ENCODE measurements at regions not wholly inside any gene's neighbourhood (a gene's known extent, or its start where the extent isn't known, plus 50 kb on each side); places are given as distances from the start of the nearest gene placed in this dataset.

DNA sequence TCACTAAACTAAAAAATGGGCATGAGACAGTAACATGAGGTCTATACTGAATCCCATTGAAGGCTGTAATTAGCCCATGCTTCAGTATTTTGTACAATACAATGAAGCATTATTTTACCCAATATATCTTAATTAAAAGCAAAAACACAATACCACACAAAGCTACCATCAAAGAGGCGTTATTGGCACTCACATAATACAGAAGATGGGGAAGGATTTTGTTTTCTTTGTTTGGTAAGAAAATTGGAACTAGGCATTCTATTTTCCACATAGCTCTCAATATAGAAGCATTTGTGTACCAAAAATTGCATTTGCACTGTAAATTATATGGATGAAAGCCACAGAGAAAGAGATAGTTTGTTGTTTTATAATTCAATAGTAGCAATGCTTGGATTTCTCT lies 761.0 kb downstream of the EFNA5 start:
- Mint-ChIP-seq H3K36me3 (ENCODE audit: low read depth, unreplicated experiment) (no peaks in the 10 kb centered on the region), H3K9me3 (ENCODE audit: unreplicated experiment) (peaks cover 3% of the 10 kb centered on the region), H3K4me1 (ENCODE audit: low read depth, unreplicated experiment) (no peaks in the 10 kb centered on the region), H3K27ac (ENCODE audit: unreplicated experiment) (no peak overlapping the region), H3K27me3 (ENCODE audit: low read depth, unreplicated experiment) (no peaks in the 10 kb centered on the region), H3K4me3 (ENCODE audit: unreplicated experiment) (no peak overlapping the region)
- Histone ChIP-seq H4K20me1 (ENCODE audit: insufficient read depth, low read length) (no peaks in the 10 kb centered on the region), H3K9ac (ENCODE audit: low read length) (no peak overlapping the region), H3K36me3 (ENCODE audit: insufficient read depth, low read length) (no peaks in the 10 kb centered on the region), H3K27ac (ENCODE audit: low read depth, low read length) (no peak overlapping the region), H2AFZ (ENCODE audit: low read depth, low read length) (no peak overlapping the region), H3K4me3 (ENCODE audit: insufficient read depth, low read depth, low read length) (no peak overlapping the region), H3K4me1 (ENCODE audit: insufficient read depth, low read length) (no peaks in the 10 kb centered on the region), H3K79me2 (ENCODE audit: insufficient read depth, low read length) (no peaks in the 10 kb centered on the region), H3K4me2 (ENCODE audit: low read length) (no peak overlapping the region), H3K9me3 (ENCODE audit: insufficient read depth, low read depth, low read length) (no peaks in the 10 kb centered on the region), H3K27me3 (ENCODE audit: insufficient read depth, low read length) (no peaks in the 10 kb centered on the region)
- FAIRE-seq: no peak
- DNase-seq (ENCODE audit: low read depth): no peak
- no peak for TF ChIP-seq EZH2 (IDR thresholded peaks at IDR 0.05; ENCODE audit: insufficient read depth, low read length)
- TF ChIP-seq, protein P1, sequence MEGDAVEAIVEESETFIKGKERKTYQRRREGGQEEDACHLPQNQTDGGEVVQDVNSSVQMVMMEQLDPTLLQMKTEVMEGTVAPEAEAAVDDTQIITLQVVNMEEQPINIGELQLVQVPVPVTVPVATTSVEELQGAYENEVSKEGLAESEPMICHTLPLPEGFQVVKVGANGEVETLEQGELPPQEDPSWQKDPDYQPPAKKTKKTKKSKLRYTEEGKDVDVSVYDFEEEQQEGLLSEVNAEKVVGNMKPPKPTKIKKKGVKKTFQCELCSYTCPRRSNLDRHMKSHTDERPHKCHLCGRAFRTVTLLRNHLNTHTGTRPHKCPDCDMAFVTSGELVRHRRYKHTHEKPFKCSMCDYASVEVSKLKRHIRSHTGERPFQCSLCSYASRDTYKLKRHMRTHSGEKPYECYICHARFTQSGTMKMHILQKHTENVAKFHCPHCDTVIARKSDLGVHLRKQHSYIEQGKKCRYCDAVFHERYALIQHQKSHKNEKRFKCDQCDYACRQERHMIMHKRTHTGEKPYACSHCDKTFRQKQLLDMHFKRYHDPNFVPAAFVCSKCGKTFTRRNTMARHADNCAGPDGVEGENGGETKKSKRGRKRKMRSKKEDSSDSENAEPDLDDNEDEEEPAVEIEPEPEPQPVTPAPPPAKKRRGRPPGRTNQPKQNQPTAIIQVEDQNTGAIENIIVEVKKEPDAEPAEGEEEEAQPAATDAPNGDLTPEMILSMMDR (IDR thresholded peaks at IDR 0.05; ENCODE audit: insufficient read depth, low read depth, low read length): no peak

DNA sequence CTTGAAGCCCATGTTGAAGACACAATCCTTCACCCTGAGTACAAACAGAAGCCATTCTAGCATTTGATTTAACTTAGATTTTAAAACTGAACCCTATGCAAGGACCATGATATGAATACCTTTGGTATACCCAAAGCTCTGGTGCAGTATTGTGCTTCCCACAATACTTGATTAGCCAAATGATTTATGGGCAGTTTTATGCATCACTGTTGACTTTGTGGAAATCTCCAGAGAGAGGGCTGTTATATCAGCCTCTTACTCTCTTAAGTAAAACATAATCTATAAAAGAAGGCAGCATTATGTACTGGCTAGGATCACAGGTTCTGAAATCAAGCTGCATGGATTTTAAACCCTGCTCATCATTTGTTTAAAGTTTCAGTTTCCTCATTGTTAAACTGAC lies 762.8 kb downstream of the EFNA5 start:
- Histone ChIP-seq H3K27me3 (ENCODE audit: insufficient read depth, low read length) (no peaks in the 10 kb centered on the region), H3K4me2 (ENCODE audit: low read length) (no peak overlapping the region), H3K36me3 (ENCODE audit: insufficient read depth, low read length) (no peaks in the 10 kb centered on the region), H2AFZ (ENCODE audit: low read depth, low read length) (no peak overlapping the region), H3K79me2 (ENCODE audit: insufficient read depth, low read length) (no peaks in the 10 kb centered on the region), H3K9me3 (ENCODE audit: insufficient read depth, low read depth, low read length) (no peaks in the 10 kb centered on the region), H4K20me1 (ENCODE audit: insufficient read depth, low read length) (no peaks in the 10 kb centered on the region), H3K4me1 (ENCODE audit: insufficient read depth, low read length) (no peaks in the 10 kb centered on the region), H3K4me3 (ENCODE audit: insufficient read depth, low read depth, low read length) (no peak overlapping the region), H3K9ac (ENCODE audit: low read length) (no peak overlapping the region), H3K27ac (ENCODE audit: low read depth, low read length) (no peak overlapping the region)
- H3K27ac Mint-ChIP-seq (ENCODE audit: unreplicated experiment): no peak overlapping the region
- no peak for DNase-seq (ENCODE audit: low read depth)
- no peak for TF ChIP-seq EZH2 (IDR thresholded peaks at IDR 0.05; ENCODE audit: insufficient read depth, low read length)
- TF ChIP-seq, protein P1 (IDR thresholded peaks at IDR 0.05; ENCODE audit: insufficient read depth, low read depth, low read length): no peak
- H3K27me3 Mint-ChIP-seq (ENCODE audit: low read depth, unreplicated experiment): no peaks in the 10 kb centered on the region
- FAIRE-seq: no peak
- no peaks in the 10 kb centered on the region for H3K36me3 Mint-ChIP-seq (ENCODE audit: low read depth, unreplicated experiment)
- no peak overlapping the region for H3K4me3 Mint-ChIP-seq (ENCODE audit: unreplicated experiment)
- H3K9me3 Mint-ChIP-seq (ENCODE audit: unreplicated experiment): no peaks in the 10 kb centered on the region
- no peaks in the 10 kb centered on the region for H3K4me1 Mint-ChIP-seq (ENCODE audit: low read depth, unreplicated experiment)

DNA sequence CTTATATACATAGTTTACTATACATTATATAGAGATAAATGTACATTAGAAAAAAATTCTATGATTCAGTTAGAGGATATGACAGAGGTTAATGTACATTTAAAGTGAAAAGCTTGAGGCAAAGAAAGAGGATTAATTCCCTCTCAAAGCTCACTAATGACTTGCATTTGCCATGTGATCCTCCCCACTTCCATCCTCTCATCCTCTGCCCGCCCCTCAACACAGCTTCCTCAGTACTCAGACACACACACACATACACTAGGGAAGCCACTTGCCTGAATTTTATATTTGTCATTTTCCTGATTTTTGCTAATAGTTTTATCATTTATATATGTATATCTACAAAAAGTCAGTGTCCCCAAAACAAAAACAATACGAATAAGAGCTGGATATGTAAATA lies 764.5 kb downstream of the EFNA5 start:
- no peak overlapping the region for H2AFZ ChIP-seq (ENCODE audit: low read depth, low read length)
- H4K20me1 ChIP-seq (ENCODE audit: insufficient read depth, low read length): no peaks in the 10 kb centered on the region
- Mint-ChIP-seq H3K36me3 (ENCODE audit: low read depth, unreplicated experiment) (no peaks in the 10 kb centered on the region), H3K27ac (ENCODE audit: unreplicated experiment) (no peak overlapping the region), H3K4me3 (ENCODE audit: unreplicated experiment) (no peak overlapping the region), H3K9me3 (ENCODE audit: unreplicated experiment) (no peaks in the 10 kb centered on the region), H3K27me3 (ENCODE audit: low read depth, unreplicated experiment) (no peaks in the 10 kb centered on the region), H3K4me1 (ENCODE audit: low read depth, unreplicated experiment) (no peaks in the 10 kb centered on the region)
- H3K4me2 ChIP-seq (ENCODE audit: low read length): no peak overlapping the region
- no peaks in the 10 kb centered on the region for H3K36me3 ChIP-seq (ENCODE audit: insufficient read depth, low read length)
- no peaks in the 10 kb centered on the region for H3K27me3 ChIP-seq (ENCODE audit: insufficient read depth, low read length)
- H3K4me1 ChIP-seq (ENCODE audit: insufficient read depth, low read length): no peaks in the 10 kb centered on the region
- H3K79me2 ChIP-seq (ENCODE audit: insufficient read depth, low read length): no peaks in the 10 kb centered on the region
- no peak overlapping the region for H3K4me3 ChIP-seq (ENCODE audit: insufficient read depth, low read depth, low read length)
- no peak for DNase-seq (ENCODE audit: low read depth)
- no peaks in the 10 kb centered on the region for H3K9me3 ChIP-seq (ENCODE audit: insufficient read depth, low read depth, low read length)
- H3K27ac ChIP-seq (ENCODE audit: low read depth, low read length): no peak overlapping the region
- TF ChIP-seq EZH2 (IDR thresholded peaks at IDR 0.05; ENCODE audit: insufficient read depth, low read length): no peak
- TF ChIP-seq, protein P1 (IDR thresholded peaks at IDR 0.05; ENCODE audit: insufficient read depth, low read depth, low read length): no peak
- no peak overlapping the region for H3K9ac ChIP-seq (ENCODE audit: low read length)
- no peak for FAIRE-seq

All from astrocyte (in vitro differentiated cells and primary cell).